Upper lobe of left lung (tissue), 6 donors: ENCODE measurements at regions not wholly inside any gene's neighbourhood (a gene's known extent, or its start where the extent isn't known, plus 50 kb on each side); places are given as distances from the start of the nearest gene placed in this dataset.

Experiments used
- ATAC-seq, 2 donors: fragments of 200-7000 bp; cut with Tn5 transposase; one replicate each; pipeline ENCODE4 v1.9.1; 2022; ENCODE audit warnings: mild to moderate bottlenecking in 2 of 2, moderate library complexity in 2 of 2; ENCODE audit not compliant: low FRiP score in 2 of 2
- DNase-seq, 2 donors: peaks; one replicate each; pipeline ENCODE4 v3.0.0-alpha.2; 2019 to 2020
- H3K27ac ChIP-seq, 4 donors: fragments of 200-600 bp; sonication (generic); one replicate each; pipeline ENCODE4 v1.5.1; 2016 to 2019
- H3K27me3 ChIP-seq, 4 donors: fragments of 200-600 bp; sonication (generic); one replicate each; pipeline ENCODE4 v1.5.1; 2017 to 2019
- H3K36me3 ChIP-seq, 4 donors: fragments of 200-600 bp; sonication (generic); one replicate each; pipeline ENCODE4 v1.5.1; 2016 to 2019
- H3K4me1 ChIP-seq, 4 donors: fragments of 200-600 bp; sonication (generic); one replicate each; pipeline ENCODE4 v1.5.1; 2018 to 2019
- H3K4me3 ChIP-seq, 4 donors: fragments of 200-600 bp; sonication (generic); one replicate each; pipeline ENCODE4 v1.5.1; 2017 to 2019; ENCODE audit warnings: mild to moderate bottlenecking in 2 of 4, moderate library complexity in 1 of 4
- H3K9me3 ChIP-seq, 4 donors: fragments of 200-600 bp; sonication (generic); one replicate each; pipeline ENCODE4 v1.5.1; 2018 to 2019
- EP300 ChIP-seq, 4 donors: sonication (generic); formaldehyde crosslinking; IDR thresholded peaks; one replicate each; pipeline ENCODE4 v1.5.1; 2017; ENCODE audit warnings: antibody characterized with exemption in 4 of 4, control low read depth in 2 of 4
- POLR2A ChIP-seq, 4 donors: fragments of 450-650 bp; IDR thresholded peaks; one replicate each; pipeline ENCODE4 v1.5.1; 2016 to 2017; ENCODE audit warnings: antibody characterized with exemption in 4 of 4, mild to moderate bottlenecking in 2 of 4
- POLR2AphosphoS5 ChIP-seq, 2 donors: sonication (generic); formaldehyde crosslinking; IDR thresholded peaks; one replicate each; pipeline ENCODE4 v1.5.1; 2017; ENCODE audit warnings: antibody characterized with exemption in 2 of 2
- WGBS, 2 donors: methylation state at CpG; one replicate each; pipeline ENCODE4 v1.1.5; 2017 to 2018; 5-methylcytosine and 5-hydroxymethylcytosine counted together
- TF ChIP-seq, protein P1 (sequence below), 6 experiments: fragments of 450-650 bp in 4 of 6; fragments of 200-600 bp in 2 of 6; sonication (generic) in 2 of 6; IDR thresholded peaks; one replicate each; pipeline ENCODE4 v1.5.1; 2016 to 2019; ENCODE audit warnings: antibody characterized with exemption in 6 of 6
- donor health status: DM: no; HTN: no; CAD: no; lungs with moderate emphysema.
- donor health status: DM: no; HTN: yes; CAD: no; lungs with severe emphysema.

DNA sequence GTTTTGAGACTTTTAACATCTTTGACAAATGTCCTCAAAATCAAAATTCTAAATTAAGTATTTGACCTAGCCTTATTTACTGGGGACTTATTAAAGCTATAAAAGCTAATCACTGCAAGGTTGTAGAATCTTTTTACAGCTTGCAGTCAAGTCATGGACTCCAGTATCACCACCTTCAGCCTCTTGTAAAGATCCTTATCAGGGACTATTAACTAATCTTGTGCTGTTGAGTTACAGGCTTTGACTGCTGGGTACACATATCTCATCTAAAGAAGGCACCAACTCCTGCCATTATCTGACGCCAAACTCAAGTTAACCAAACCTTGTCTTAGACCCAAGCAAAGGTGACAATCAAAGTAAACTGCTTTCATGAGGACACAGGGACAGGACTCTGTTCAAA is 621.0 kb upstream of the IGFBP3 start:
- 87 to 93% methylated on average over 1 of the region's 1 CpG for WGBS, 2 donors
- no peak overlapping the region for H3K27ac ChIP-seq

DNA sequence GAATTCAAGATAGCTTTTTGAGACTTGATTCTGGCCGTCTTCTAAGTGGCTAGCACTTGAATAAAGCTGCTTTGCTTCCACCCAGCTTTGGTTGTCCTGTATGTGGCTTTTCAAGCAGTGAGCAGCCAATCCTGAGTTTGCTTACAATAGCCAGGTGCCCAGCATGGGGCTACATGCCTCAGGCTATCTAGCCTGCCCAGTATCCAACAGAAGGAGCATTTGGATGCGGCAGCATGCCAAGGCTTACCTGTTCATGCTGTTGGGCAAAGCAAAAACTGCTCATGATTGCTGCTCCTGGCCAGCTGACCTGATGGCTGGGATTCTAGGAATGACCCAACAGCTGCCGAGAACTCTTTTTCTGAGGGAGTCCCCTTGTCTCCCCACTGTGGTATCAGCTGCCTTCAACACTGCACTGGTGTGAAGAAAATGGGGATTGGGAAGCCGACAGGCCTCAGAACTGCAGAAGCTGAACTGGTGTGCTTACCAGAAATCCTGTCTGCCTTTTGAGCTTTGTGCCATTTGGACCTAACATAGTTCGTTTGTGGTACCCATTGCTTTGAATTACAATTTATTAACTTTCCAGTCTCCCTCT is 618.9 kb upstream of the IGFBP3 start:
- DNase-seq, result no peak
- Histone ChIP-seq H3K4me1 (no peaks in the 10 kb centered on the region), H3K9me3 (no peaks in the 10 kb centered on the region), H3K36me3 (no peaks in the 10 kb centered on the region), H3K27ac (no peak overlapping the region), H3K27me3 (no peaks in the 10 kb centered on the region), H3K4me3 (no peak overlapping the region)
- WGBS, 2 donors, result 72 to 74% methylated on average over 4 to 5 of the region's 5 CpGs
- TF ChIP-seq EP300 (IDR thresholded peaks at IDR 0.05) (no peak), POLR2AphosphoS5 (IDR thresholded peaks at IDR 0.05) (no peak), POLR2A (IDR thresholded peaks at IDR 0.05) (no peak)
- TF ChIP-seq, protein P1, sequence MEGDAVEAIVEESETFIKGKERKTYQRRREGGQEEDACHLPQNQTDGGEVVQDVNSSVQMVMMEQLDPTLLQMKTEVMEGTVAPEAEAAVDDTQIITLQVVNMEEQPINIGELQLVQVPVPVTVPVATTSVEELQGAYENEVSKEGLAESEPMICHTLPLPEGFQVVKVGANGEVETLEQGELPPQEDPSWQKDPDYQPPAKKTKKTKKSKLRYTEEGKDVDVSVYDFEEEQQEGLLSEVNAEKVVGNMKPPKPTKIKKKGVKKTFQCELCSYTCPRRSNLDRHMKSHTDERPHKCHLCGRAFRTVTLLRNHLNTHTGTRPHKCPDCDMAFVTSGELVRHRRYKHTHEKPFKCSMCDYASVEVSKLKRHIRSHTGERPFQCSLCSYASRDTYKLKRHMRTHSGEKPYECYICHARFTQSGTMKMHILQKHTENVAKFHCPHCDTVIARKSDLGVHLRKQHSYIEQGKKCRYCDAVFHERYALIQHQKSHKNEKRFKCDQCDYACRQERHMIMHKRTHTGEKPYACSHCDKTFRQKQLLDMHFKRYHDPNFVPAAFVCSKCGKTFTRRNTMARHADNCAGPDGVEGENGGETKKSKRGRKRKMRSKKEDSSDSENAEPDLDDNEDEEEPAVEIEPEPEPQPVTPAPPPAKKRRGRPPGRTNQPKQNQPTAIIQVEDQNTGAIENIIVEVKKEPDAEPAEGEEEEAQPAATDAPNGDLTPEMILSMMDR (IDR thresholded peaks at IDR 0.05), result no peak
- no peak for ATAC-seq

More for the DNA sequence above, 621.0 kb upstream of the IGFBP3 start:
- DNase-seq, result no peak
- no peaks in the 10 kb centered on the region for H3K4me1 ChIP-seq
- H3K9me3 ChIP-seq, result no peaks in the 10 kb centered on the region
- H3K36me3 ChIP-seq, result no peaks in the 10 kb centered on the region
- no peak for ATAC-seq
- no peak overlapping the region for H3K4me3 ChIP-seq
- H3K27me3 ChIP-seq, result no peaks in the 10 kb centered on the region
- no peak for TF ChIP-seq POLR2AphosphoS5 (IDR thresholded peaks at IDR 0.05)
- TF ChIP-seq EP300 (IDR thresholded peaks at IDR 0.05), result no peak
- TF ChIP-seq POLR2A (IDR thresholded peaks at IDR 0.05), result no peak
- TF ChIP-seq, protein P1 (IDR thresholded peaks at IDR 0.05), result no peak

DNA sequence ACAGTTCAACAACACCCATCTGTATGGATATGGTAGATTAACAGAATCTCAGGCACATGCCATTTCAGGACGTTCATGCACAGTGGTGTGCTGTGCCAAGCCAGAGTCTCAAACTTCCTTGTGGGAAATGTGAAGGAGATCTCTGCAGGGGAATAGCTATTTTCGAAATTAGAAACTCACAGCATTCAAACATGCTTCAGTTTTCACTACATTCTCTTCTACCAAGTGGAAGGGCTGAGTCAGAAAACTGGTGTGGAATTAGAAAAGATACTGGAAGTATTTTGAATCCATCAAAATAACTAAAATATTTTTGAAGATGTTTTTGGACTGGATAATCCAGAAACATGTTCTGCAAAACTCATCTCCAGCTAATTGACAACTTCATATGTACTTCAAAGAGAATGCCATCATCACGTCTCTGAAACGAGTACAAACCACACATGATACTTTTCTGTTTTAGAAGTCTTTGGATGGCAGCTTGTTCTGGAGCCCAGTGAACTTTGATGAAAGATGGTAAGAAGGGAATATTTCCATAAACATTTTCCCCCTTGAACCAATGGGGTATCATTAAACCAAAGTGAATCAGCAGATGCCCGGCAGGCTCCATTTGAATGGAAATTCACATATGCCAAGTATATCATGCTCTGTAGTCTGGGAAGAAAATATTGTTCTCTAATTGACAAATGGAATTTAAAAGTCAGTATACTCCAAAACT is 616.3 kb upstream of the IGFBP3 start:
- WGBS, 2 donors, result 63 to 78% methylated on average over 5 of the region's 5 CpGs
- no peaks in the 10 kb centered on the region for H3K9me3 ChIP-seq
- TF ChIP-seq, protein P1 (IDR thresholded peaks at IDR 0.05), result no peak
- TF ChIP-seq POLR2AphosphoS5 (IDR thresholded peaks at IDR 0.05) (no peak), EP300 (IDR thresholded peaks at IDR 0.05) (no peak), POLR2A (IDR thresholded peaks at IDR 0.05) (no peak)
- no peaks in the 10 kb centered on the region for H3K36me3 ChIP-seq
- no peak overlapping the region for H3K4me3 ChIP-seq
- no peak for DNase-seq
- no peak for ATAC-seq
- H3K4me1 ChIP-seq, result no peaks in the 10 kb centered on the region
- H3K27ac ChIP-seq, result no peak overlapping the region
- H3K27me3 ChIP-seq, result no peaks in the 10 kb centered on the region

DNA sequence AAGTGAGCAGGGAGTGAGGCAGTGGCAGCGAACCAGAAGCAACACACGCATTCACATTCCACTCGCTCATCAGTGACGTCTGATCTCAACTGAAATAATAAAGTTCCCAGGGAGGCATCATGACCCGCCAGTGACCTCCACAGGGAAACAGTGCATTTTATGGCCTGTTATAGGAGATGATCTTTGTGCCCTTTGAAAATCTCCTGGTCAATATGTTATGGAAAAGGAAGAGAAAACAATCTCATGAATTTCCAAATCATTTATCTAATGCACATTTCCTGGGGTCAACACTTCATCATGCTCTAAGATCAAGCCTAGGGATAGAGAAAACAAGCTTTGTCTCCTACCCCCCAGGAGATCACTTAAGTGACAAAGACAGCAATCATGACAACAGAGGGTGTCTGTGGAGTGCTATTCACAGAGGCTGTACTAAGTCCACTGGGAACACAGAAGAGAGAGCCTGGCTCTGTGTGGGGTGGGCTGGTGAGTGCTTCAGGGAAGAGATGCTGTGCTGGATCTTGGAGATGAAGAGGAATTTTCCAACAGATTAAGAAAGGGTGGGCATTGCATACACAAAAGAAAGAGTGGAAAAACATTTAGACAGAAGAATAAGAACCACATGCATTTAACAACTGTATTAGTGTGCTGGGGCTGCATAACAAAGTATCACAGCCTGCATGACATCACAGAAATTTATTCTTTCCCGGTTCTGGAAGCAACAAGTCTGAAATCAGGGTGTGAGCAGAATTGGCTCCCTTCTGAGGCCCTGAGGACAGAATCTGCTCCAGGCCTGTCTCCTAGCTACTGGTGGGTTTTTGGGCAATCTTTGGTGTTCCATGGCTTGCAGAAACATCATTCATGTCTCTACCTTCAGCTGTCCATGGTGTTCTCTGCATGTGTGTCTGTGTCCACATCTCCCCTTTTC is 613.9 kb upstream of the IGFBP3 start:
- Histone ChIP-seq H3K27me3 (no peaks in the 10 kb centered on the region), H3K4me1 (no peaks in the 10 kb centered on the region), H3K9me3 (peaks cover 0 to 4% (median 0%) of the 10 kb centered on the region in 4 donors), H3K36me3 (no peaks in the 10 kb centered on the region), H3K4me3 (no peak overlapping the region), H3K27ac (no peak overlapping the region)
- DNase-seq (no peak), ATAC-seq (no peak)
- 61% methylated on average over 6 of the region's 6 CpGs for WGBS, 2 donors
- TF ChIP-seq, protein P1 (IDR thresholded peaks at IDR 0.05), result no peak
- no peak for TF ChIP-seq EP300 (IDR thresholded peaks at IDR 0.05)
- no peak for TF ChIP-seq POLR2AphosphoS5 (IDR thresholded peaks at IDR 0.05)
- TF ChIP-seq POLR2A (IDR thresholded peaks at IDR 0.05), result no peak
